ENCODE measurements at regions not wholly inside any gene's neighbourhood (a gene's known extent, or its start where the extent isn't known, plus 50 kb on each side); places are given as distances from the start of the nearest gene placed in this dataset.

DNA sequence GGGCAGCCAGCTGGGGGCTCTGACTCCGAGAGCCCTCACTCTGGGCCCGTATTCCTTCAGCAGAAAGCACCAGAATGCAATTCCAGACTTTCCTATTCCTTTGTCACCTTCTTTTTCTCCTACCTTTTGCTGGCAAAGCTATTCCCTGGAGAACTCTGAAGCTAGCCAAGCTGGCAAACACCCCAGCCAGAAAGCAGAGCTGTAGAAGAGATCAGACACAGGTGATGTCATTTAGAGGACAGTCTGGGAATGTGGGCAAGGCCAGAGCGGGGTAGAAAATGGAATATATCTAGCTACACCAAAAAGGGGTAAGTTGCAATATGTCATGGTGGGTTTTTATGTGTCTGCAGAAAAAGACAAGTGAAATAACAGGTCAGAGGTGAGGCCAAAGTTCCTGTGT, 205.1 kb downstream of the NXPE2 start:
- no peak for DNase-seq
- Mint-ChIP-seq H3K27me3 (peaks cover under 1% of the 10 kb centered on the region), H3K27ac (no peak overlapping the region), H3K4me3 (no peak overlapping the region), H3K36me3 (no peaks in the 10 kb centered on the region), H3K9me3 (no peaks in the 10 kb centered on the region), H3K4me1 (no peaks in the 10 kb centered on the region)

DNA sequence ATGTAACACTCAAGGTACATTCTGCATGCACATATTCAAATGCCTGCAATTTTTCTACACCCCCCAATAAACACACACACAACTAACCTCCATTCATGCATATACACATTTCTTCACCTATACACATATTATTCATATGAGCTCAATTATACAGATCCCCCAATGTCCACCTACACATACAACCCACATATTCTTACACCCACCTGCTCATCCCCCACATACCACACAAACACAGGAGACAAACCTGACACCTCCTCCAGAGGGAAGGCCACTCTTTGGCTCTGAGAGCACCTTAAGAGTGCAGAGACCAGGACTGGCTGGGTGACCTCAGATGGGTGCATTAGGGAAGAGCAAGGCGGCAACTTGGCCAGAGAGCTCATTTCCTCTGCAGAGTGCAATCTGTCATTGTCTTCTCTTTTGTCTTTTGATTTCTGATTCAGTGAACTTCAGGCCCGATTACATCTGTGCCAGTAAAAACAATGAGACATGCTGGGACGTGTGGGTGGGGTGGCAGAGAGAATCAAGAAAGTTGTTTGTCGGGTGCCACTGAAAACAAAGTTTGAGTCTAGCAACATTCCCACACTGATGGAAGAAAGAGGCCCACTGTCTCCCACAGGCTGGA, 208.4 kb downstream of the NXPE2 start:
- Mint-ChIP-seq H3K27me3 (peaks cover 12% of the 10 kb centered on the region), H3K4me3 (no peak overlapping the region), H3K4me1 (no peaks in the 10 kb centered on the region), H3K36me3 (no peaks in the 10 kb centered on the region), H3K9me3 (no peaks in the 10 kb centered on the region), H3K27ac (no peak overlapping the region)
- DNase-seq, result no peak

DNA sequence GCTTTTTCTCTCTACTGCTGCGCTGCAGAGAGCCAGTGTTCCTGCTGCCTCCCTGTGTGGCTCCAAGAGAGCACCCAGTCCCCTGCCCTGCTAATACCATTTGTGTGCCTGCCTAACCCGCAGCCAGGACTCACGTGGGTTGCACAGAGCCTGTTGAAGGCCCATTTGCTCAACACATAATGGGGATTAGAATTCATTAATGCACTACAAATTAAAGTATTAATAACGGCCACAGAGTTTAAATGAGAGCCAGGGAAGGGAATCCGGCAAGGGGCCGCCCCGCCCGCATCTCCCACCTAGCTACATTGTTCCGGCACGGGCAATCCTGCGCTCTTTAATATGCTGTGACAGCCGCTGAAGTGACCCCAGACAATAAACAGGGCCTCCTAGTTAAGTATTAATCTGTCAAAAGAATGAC, 211.3 kb downstream of the NXPE2 start:
- no peaks in the 10 kb centered on the region for H3K9me3 Mint-ChIP-seq

DNA sequence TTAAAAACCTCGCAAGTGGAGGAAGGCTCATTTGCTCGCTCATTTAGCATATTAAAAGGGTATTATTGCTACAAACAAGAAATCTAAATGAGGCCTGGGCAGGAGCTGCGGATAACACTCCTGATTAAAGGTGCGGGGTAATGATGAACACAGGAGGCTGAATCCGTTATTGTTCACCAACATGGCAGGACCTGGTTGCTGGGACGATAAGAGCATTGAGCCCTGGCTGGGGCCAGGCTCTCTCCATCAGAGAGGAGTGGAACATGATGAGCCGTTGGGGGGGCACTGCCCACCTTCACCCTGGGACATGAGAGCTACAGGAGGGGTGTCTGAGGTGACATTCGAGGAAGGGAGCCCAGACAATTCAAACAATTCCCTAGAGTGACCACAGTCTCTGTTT, 211.7 kb downstream of the NXPE2 start:
- Mint-ChIP-seq H3K9me3 (no peaks in the 10 kb centered on the region), H3K4me3 (no peak overlapping the region), H3K4me1 (no peaks in the 10 kb centered on the region), H3K27me3 (peaks cover 12% of the 10 kb centered on the region), H3K36me3 (no peaks in the 10 kb centered on the region), H3K27ac (no peak overlapping the region)
- no peak for DNase-seq

More for the DNA sequence above, 211.3 kb downstream of the NXPE2 start:
- no peak for DNase-seq
- H3K4me1 Mint-ChIP-seq, result no peaks in the 10 kb centered on the region
- peaks cover 12% of the 10 kb centered on the region for H3K27me3 Mint-ChIP-seq
- no peak overlapping the region for H3K4me3 Mint-ChIP-seq
- no peak overlapping the region for H3K27ac Mint-ChIP-seq
- no peaks in the 10 kb centered on the region for H3K36me3 Mint-ChIP-seq

DNA sequence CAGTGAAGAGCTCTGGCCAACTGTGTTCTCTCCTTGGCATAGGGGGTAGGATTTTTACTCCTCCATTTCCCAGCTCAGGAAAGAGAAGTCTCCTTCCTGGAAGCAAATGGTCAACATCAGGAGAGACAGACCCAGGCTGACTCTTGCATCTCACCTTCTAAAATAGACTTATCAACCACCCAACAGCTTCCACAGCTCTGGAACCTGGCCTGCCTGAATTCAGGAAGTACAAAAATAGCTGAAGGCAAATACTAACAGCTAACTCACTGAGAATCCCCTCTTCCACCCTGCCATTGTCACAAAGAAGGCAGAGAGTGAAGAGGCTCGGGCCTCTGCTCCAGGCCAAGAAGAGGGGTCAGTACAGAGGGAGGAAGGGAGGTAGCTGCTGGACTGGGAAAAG, 213.6 kb downstream of the NXPE2 start:
- Mint-ChIP-seq H3K4me1 (no peaks in the 10 kb centered on the region), H3K27ac (no peak overlapping the region), H3K27me3 (peaks cover 12% of the 10 kb centered on the region), H3K4me3 (no peak overlapping the region), H3K36me3 (no peaks in the 10 kb centered on the region), H3K9me3 (no peaks in the 10 kb centered on the region)
- DNase-seq, result no peak

DNA sequence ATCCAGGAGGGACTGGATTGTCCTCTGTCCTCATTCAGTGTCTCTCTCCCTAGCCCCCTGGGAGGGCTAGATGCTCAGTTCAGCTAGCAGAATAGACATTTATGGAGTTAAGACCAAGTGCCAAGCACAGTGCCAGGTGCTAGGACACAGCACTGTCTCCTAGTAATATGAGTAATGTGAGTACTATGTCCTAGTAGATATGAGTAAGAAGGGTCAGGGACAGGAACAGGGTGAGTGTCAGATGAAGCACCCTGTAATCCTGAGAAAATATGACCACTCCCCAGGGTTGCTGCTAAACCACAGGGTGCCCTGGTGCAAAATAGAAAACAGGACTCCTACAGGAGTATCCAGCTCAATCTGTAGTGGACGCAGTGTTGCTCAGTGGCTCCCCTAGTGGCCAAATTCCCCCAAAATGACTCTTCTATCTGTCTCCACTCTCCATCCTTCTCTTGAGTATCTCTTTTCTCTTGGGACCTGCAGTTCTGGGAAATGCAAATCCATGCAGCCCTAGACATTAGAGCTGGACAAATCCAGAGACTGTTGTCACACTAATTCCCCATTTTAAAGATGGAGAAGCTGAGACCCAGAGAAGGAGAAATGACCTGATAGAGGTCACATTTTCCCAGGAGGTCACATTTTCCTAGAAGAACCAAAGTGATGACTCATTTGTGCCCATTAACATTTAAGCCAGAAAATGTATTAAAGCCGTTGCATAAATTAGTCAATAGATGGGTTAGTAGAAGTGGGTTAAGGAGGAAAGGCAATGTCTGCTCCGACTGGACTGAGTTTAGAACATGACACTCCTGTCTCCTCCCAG, 214.3 kb downstream of the NXPE2 start:
- Mint-ChIP-seq H3K27ac (no peak overlapping the region), H3K36me3 (no peaks in the 10 kb centered on the region), H3K4me1 (no peaks in the 10 kb centered on the region), H3K27me3 (peaks cover 12% of the 10 kb centered on the region), H3K4me3 (no peak overlapping the region), H3K9me3 (no peaks in the 10 kb centered on the region)
- DNase-seq, result no peak

DNA sequence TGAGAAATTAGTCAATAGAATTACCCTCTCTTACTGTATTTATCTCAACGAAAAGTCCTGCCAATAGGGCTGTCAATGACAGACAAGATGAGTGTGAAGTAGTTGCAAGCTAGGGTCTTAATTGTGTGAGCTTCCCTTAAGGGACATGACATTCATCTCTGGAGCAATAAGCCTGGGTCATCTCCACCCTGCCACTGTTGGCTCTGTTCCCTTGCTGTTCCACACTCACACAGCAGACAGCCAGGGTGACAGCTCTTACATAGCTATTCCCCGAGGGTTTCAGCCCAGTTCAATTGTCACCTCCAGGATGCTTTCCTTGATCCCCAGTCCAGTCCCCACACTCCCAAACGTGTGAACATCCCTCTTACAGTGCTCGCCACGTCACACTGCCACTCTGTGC, 215.0 kb downstream of the NXPE2 start:
- Mint-ChIP-seq H3K36me3 (no peaks in the 10 kb centered on the region), H3K4me3 (no peak overlapping the region), H3K9me3 (no peaks in the 10 kb centered on the region), H3K4me1 (no peaks in the 10 kb centered on the region), H3K27ac (no peak overlapping the region), H3K27me3 (peaks cover 12% of the 10 kb centered on the region)
- no peak for DNase-seq

DNA sequence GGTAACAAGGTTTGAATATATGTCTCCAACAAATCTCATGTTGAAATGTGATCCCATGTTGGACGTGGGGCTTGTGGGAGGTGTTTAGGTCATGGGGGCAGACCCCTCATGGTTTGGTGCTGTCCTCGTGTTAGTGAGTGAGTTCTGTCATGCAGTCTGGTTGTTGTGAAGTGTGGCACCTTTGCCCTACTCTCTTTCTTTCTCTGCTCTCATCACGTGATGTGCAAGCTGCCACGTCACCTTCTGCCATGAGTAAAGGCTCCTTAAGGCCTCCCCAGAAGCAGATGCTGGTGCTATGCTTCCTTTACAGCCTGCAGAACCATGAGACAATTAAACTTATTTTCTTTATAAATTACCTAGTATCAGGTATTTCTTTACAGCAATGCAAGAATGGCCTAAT, 218.3 kb downstream of the NXPE2 start:
- no peak for DNase-seq
- Mint-ChIP-seq H3K27ac (no peak overlapping the region), H3K9me3 (peaks cover 8% of the 10 kb centered on the region), H3K27me3 (no peaks in the 10 kb centered on the region), H3K4me3 (no peak overlapping the region), H3K36me3 (no peaks in the 10 kb centered on the region), H3K4me1 (no peaks in the 10 kb centered on the region)

DNA sequence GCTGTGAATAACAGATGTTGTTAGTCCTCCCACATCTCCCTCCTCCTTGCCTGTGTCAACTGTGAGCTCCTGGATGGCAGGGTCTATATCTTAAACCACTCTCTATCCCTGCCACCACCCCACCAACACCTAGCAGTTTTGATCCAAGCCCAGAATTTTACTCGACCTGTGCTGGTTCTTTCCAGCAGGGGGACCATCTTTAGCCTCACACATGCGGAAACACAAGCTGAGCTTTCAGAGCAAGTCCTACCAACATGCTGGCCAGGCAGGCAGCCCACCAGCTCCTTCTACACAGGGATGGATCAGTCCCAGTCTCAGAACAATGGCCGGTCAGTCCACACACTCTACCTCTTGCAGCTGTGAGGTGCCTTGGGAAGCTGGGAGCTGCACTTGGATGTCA, 231.5 kb downstream of the NXPE2 start:
- H3K4me1 Mint-ChIP-seq, result no peaks in the 10 kb centered on the region
- H3K36me3 Mint-ChIP-seq, result no peaks in the 10 kb centered on the region
- no peak overlapping the region for H3K4me3 Mint-ChIP-seq
- DNase-seq, result no peak
- no peak overlapping the region for H3K27ac Mint-ChIP-seq
- no peaks in the 10 kb centered on the region for H3K27me3 Mint-ChIP-seq
- peaks cover 7% of the 10 kb centered on the region for H3K9me3 Mint-ChIP-seq

DNA sequence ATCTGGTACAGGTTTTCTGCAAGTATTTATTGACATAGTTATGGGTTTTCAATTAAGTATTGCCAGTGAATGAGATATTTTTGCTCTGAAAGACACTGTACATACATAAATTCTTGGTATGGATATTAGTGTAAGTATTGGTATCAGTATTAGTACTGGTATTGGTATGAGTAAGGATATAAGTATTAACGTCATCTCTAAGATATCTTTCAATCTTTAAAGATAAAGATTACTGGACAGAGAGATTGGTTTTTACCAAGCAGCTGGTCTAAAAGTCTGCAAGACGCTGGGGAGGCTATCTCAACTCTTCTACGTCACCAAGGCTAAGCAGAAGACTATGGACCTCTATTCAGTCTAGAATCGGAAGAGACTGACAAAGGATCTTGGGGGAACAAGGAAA, 234.5 kb downstream of the NXPE2 start:
- H3K36me3 Mint-ChIP-seq, result no peaks in the 10 kb centered on the region
- DNase-seq, result no peak
- peaks cover 2% of the 10 kb centered on the region for H3K9me3 Mint-ChIP-seq
- H3K27ac Mint-ChIP-seq, result no peak overlapping the region
- no peaks in the 10 kb centered on the region for H3K27me3 Mint-ChIP-seq
- no peak overlapping the region for H3K4me3 Mint-ChIP-seq
- no peaks in the 10 kb centered on the region for H3K4me1 Mint-ChIP-seq

DNA sequence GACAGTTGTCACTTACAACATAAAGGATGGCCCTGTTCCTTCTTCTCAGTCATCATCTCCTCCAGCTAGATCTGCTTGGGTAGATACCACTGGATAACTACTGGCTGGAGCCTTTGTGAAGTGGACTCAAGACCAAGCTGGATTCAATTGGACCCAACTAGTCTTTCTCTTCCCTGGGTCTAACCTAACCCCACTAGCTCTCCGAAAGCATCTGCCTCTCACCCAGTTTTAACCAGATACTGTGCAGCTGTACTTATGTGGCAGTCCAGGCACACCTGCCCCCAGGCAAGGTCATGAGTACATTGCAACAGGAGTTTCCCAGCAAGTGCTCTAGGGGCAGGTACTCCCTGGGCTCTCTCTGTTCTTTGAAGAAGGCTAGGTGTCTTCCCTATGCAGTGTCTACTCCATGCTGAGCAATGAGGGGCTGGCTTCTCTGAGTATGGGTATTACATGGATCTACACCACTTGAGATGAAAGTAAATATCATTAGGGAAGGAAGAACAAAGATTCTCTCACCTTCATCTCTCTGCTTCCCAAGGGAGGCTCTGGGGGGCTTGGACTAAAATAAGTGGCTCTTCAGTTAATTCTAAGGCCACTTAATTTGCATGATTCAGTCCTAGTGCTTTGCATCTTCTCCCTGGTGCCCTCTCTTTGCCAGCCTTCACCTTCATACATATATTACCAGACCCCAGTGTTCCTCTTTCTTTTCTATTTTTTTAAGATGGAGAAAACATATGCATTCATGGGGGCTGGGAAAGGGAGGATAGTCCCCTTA, 236.1 kb downstream of the NXPE2 start:
- Mint-ChIP-seq H3K27ac (no peak overlapping the region), H3K4me3 (no peak overlapping the region), H3K36me3 (no peaks in the 10 kb centered on the region), H3K4me1 (no peaks in the 10 kb centered on the region), H3K9me3 (peaks cover 2% of the 10 kb centered on the region), H3K27me3 (no peaks in the 10 kb centered on the region)
- DNase-seq, result no peak

DNA sequence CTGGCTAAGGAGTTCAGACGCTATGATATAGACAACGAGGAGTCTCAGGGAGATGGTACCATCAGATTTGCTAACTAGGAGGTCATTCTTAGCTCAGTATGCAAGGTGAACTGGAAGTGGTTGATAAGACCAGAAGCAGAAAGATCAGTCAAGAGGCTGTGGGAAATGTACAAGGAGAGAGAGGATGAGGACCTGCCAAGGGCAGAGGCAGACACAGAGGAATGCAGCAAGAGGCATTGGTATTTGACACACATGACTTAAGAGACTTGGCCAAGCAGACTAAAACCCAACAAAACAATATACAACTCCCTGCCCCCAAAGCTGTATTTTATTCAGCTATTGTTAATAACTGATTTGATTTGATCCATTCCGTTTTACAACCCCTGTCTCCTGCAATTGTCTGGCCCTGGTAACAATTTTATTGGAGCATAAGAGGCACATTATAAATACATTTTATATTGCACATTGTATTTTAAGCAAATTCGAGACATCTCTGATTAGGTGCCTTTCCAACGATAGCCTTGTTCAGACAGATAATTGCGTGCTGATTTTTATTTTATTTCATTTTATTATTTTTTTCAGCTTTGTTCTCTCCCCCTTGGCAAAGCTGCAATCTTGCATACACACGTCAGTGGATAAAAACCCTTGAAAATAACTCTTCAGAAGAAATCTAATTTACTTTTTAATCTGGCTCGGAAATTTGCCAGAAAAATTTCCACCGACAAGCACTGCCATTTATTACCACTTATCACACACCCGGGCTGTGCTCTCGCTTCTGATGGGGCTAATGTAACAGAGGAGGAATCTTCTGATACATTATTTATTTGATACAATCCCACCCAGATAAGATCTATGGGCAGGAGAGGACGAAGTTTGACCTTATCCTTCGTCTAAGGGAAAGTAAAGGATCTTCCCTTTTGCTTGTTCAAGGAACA, 237.8 kb downstream of the NXPE2 start:
- H3K4me1 Mint-ChIP-seq, result no peaks in the 10 kb centered on the region
- no peak overlapping the region for H3K4me3 Mint-ChIP-seq
- no peaks in the 10 kb centered on the region for H3K36me3 Mint-ChIP-seq

DNA sequence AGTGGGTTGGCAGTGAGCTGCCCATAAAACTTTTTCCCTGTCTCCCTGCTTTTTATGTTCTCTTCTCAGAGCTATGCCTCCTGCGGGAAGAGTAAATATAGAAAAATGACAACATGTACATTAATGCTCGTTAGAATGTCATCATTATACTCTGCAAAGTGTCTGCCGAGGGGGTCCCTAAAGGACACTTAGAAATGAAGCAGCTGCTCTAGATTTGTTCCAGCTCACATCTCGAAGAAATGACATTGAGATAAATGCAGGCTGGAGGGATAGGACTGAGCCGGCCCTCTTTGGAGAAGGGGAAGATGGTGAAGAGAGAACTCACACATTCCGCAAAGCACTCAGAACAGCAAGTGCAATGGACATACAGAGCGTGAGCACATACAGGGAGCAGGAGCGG, 240.0 kb downstream of the NXPE2 start:
- no peak overlapping the region for H3K27ac Mint-ChIP-seq
- H3K4me3 Mint-ChIP-seq, result no peak overlapping the region
- no peaks in the 10 kb centered on the region for H3K36me3 Mint-ChIP-seq
- no peak for DNase-seq
- no peaks in the 10 kb centered on the region for H3K27me3 Mint-ChIP-seq
- no peaks in the 10 kb centered on the region for H3K4me1 Mint-ChIP-seq
- H3K9me3 Mint-ChIP-seq, result peaks cover 2% of the 10 kb centered on the region

More for the DNA sequence above, 237.8 kb downstream of the NXPE2 start:
- no peak for DNase-seq
- Mint-ChIP-seq H3K27ac (no peak overlapping the region), H3K27me3 (no peaks in the 10 kb centered on the region), H3K9me3 (peaks cover 2% of the 10 kb centered on the region)

DNA sequence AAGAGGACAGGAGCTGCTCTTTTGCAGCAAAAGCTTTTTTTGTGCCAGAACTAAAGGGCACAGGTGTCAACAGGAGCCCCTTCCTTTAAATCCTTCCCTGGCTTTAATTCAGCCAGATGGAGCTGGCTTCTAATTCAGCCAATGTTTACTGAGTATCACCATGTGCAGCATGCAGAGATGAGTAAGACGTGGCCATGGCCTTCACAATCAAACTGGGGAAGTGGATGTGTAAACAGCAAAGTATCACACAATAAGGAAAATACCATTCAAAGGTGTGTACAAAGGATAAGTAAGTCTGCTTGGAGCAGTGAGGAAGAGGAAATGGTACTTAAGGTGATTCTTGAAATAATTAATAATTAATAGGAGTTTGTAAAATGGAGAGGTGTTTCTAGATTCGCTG, 243.4 kb downstream of the NXPE2 start:
- Mint-ChIP-seq H3K27ac (no peak overlapping the region), H3K4me3 (no peak overlapping the region), H3K9me3 (peaks cover 3% of the 10 kb centered on the region), H3K36me3 (no peaks in the 10 kb centered on the region), H3K4me1 (no peaks in the 10 kb centered on the region), H3K27me3 (no peaks in the 10 kb centered on the region)
- DNase-seq, result no peak

DNA sequence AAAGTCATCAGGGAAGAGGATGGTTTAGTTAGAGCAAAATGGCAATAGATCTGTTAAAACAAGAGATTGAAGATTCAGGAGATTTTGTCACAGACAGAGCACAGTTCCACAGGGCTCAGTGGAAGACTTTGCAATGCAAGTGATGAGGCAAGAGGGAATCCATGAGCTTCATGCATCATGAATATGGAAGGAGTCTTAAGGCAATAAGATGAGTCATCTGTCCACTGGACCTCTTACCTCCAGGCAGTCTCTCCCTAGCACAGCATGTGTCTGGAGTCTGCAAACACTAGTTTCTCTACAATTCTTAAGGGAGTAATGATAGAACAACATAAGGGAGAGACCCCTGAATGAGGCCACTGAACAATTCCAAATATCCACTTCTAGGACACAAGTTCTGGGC, 245.7 kb downstream of the NXPE2 start:
- no peaks in the 10 kb centered on the region for H3K36me3 Mint-ChIP-seq
- no peak overlapping the region for H3K4me3 Mint-ChIP-seq
- H3K27ac Mint-ChIP-seq, result no peak overlapping the region
- no peaks in the 10 kb centered on the region for H3K27me3 Mint-ChIP-seq
- H3K9me3 Mint-ChIP-seq, result peaks cover 3% of the 10 kb centered on the region
- H3K4me1 Mint-ChIP-seq, result no peaks in the 10 kb centered on the region
- no peak for DNase-seq
